ENCODE measurements at regions not wholly inside any gene's neighbourhood (a gene's known extent, or its start where the extent isn't known, plus 50 kb on each side); places are given as distances from the start of the nearest gene placed in this dataset.
"Not testable (repeated sequence)": the region's sequence is repeated elsewhere in the genome, so short reads cannot be mapped to it uniquely, and the experiment has no call there.

GRCh38 chr10:109281347-109281746, 642.0 kb downstream of the XPNPEP1 start:
- DNase-seq (ENCODE audit: low spot score): no peak

DNA sequence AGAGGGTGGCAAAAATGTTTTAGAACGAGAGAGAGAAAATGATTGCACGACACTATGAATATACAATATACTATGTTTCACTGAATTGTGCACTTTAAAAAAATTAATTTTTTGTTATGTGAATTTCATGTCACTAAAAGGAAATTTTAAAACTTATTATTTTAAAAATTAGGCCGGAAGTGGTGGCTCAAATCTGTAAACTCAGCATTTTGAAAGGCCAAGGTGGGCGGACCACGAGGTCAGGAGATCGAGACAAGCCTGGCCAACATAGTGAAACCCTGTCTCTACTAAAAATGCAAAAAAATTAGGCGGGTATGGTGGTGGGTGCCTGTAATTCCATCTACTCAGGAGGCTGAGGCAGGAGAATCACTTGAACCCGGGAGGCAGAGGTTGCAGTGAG, 642.5 kb downstream of the XPNPEP1 start:
- no peak for DNase-seq (ENCODE audit: low spot score)

- DNase-seq (ENCODE audit: low spot score): no peak
Observed at GRCh38 chr10:109277456-109277855, 645.9 kb downstream of the XPNPEP1 start.

GRCh38 chr10:109275960-109276359, 647.4 kb downstream of the XPNPEP1 start:
- DNase-seq (ENCODE audit: low spot score): no peak

DNA sequence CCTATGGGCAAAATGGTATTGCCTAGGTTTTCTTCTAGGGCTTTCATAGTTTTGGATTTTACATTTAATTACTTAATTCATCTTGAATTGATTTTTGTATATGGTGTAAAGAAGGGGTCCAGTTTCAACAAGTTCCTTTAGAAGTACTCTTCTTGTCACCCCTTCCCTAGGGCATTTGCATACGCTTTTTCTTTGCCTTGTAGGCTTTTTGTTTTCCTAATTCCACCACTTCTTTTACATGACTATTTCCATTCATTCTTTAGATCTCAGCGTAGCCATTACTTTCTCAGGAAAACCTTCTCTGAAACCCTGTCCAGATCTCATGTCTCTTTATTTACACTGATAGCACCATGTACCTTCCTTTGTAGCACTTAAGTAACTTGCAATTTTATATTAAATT, 648.6 kb downstream of the XPNPEP1 start:
- DNase-seq (ENCODE audit: low spot score): no peak

DNA sequence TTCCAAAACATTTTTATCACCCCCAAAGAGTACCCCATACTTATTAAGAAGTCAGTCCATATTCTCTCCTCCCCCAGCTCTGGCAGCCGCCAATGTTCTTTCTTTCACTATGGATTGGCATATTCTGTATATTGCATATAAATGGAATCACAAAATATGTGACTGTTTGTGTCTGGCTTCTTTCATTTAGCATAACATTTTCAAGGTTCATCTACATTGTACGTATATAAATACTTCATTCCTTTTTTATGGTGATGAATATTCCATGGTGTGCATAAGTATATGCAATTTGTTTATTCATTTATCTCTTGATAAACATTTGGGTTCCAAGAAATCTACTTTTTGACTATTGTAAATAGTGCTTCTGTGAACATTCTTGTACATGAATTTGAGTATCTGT, 653.1 kb downstream of the XPNPEP1 start:
- DNase-seq (ENCODE audit: low spot score): no peak

GRCh38 chr10:109264004-109264403, 659.3 kb downstream of the XPNPEP1 start:
- DNase-seq (ENCODE audit: low spot score): no peak

DNA sequence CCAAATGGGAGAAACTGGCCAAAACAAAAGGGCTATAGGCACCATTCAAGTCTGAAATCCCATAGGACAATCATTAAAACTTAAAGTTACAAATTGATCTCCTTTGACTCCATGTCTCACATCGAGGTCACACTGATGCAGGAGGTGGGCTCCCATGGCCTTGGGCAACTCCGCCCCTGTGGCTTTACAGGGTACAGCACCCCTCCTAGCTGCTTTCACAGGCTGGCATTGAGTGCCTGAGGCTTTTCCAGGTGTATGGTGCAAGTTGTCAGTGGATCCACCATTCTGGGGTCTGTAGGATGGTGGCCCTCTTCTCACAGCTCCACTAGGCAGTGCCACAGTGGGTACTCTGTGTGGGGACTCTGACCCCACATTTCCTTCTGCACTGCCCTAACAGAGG, 662.1 kb downstream of the XPNPEP1 start:
- no peak for DNase-seq (ENCODE audit: low spot score)

- DNase-seq (ENCODE audit: low spot score): no peak
Observed at GRCh38 chr10:109259293-109259692, 664.0 kb downstream of the XPNPEP1 start.

DNA sequence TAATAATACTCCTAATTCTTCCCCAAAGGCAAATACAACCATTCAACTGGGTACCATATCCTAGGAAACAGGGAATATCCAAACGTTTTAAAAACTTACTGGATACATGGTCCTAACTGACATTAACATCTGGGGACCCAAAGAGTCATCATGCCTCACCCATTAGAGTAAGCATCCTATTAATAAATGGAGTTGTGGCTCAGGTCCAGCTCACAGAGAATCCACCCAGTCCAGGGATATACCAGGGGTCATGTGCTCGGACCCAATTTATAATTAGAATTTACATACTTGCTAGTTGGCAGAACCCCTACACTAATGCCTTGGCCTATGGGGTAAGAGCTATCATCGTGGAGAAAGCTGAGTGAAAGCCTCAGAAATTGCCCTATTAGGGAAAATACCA, 670.0 kb downstream of the XPNPEP1 start:
- no peak for DNase-seq (ENCODE audit: low spot score)

DNA sequence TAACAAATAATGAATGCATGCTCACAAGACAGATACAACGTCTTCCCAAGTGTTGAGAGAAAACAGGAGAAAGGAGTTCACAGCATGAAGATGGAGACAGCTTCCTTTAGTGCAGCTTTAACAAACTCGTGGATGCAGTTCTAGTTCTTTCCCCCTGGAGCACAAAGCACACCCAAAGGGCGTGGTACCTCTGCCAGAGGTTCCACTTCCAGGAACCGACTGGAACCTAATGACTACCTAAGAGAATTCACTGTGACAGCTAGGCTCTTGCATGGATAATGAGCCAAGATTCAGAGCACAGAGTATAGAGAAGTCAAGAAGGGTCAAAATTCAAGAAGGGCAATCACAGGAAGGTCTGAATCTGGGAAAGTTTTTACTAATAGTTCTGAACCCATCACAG, 673.2 kb downstream of the XPNPEP1 start:
- no peak for DNase-seq (ENCODE audit: low spot score)

DNA sequence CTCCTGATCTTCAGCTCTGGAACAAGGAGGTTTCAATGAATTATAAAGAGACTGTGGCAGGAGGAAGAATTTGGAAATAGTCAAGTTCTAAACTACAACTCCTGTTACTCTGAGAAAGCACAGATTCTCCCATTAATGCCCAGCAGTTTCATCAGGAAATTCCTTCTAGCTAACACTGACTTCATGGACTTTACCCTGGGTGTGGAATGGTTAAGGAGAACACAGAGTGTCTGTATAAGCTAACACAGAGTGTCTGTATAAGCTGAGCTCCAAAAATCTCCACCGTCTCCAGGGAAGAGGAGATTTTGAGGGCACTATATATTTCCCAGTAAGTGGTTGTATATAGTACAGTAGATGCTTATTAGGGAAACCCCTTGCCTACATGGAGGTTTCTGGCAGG, 675.5 kb downstream of the XPNPEP1 start:
- peak; percentile 26 for DNase-seq (ENCODE audit: low spot score)

DNA sequence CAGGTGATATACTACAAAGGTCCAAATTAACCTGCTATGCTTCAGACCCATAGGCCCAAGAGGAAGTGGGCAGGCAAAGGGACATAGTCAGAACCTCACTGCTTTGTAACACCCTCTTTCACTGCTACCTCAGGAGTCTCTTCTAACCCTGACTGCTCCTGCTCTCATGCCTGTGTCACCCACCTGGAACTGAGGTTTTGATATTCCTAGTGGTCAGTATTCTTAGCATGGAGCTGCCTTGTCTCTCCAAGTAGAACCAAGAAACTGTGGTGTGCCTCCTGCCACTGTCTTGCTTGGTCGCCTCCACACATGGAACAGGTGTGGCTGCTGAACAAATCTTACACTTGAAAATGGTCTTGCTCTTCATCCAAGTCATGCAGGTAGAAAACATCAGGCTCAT, 677.5 kb downstream of the XPNPEP1 start:
- DNase-seq (ENCODE audit: low spot score): no peak

GRCh38 chr10:109239371-109239770, 683.9 kb downstream of the XPNPEP1 start:
- no peak for DNase-seq (ENCODE audit: low spot score)

GRCh38 chr10:109237682-109238081, 685.6 kb downstream of the XPNPEP1 start:
- no peak for DNase-seq (ENCODE audit: low spot score)

- DNase-seq (ENCODE audit: low spot score): no peak
Observed at GRCh38 chr10:109237050-109237449, 686.3 kb downstream of the XPNPEP1 start.

GRCh38 chr10:109223533-109223932, 699.8 kb downstream of the XPNPEP1 start:
- not testable (repeated sequence) for DNase-seq (ENCODE audit: low spot score)

DNA sequence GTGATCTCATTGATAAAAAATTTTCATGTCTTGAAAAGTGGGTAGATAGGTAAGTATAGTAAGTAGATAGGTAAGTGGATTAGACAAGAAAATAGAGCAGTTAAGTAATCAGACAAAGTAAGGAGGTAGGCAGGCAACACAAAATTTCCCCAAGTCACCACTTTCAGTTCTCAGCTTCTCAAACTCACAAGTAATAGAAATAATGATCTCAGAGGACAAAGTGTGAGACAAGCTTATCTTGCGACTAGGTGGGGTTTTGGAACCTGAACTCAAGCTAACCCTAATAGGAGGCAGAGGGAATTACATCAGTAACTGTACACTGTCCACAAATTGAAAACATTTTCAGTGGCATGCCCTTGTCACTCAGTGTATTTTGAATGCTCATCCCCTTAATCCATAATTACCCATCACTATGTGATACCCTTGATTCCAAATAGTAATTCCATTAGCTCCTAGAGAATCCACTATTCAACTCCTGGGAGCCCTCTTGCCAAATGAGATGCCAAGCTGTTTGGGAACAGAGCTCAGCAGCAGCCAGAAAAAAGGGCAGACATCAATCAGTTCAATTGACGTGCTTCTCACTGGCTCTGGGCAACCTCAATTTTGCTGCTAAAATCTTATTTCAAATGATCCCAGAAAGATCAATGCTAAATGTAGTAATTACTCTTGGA, 703.2 kb downstream of the XPNPEP1 start:
- no peak for DNase-seq (ENCODE audit: low spot score)

- DNase-seq (ENCODE audit: low spot score): no peak
Observed at GRCh38 chr10:109218207-109218606, 705.1 kb downstream of the XPNPEP1 start.

DNA sequence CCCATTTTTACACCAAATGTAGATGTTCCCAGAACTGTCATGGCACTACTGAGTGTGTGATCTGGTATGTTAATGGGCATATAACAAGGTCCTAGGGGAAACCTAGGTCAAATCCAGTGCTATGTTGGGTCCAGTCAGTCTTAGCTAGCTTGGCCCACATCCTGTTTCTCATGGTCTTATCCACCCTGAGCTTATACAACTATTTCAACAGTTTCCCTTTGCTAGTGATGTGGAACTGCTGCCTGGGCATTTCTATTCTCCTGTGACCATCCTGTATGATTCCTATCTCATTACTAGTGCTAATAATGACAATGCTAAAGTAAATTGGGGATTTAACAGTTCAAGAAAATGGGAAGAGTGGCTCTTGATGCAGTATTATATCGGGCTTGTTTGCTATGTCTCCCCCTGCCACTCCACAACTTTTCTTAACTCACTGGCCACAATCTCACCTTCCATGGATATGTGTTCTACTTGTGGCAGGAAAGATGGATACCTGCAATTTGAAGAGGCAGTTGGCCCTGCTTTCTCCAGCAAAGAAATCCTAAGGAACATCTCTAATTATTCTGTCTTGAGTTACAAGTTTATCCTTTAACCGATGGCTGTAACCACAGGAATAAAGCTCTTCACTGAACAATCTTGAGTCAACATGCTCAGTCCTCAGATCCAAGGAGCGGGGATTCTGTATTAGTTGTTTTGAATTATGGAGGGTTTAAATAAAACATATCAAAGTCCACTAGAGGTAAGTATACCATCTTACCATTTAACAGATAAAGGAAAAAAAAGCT, 707.8 kb downstream of the XPNPEP1 start:
- no peak for DNase-seq (ENCODE audit: low spot score)

GRCh38 chr10:109214891-109215290, 708.4 kb downstream of the XPNPEP1 start:
- DNase-seq (ENCODE audit: low spot score): not testable (repeated sequence)

- DNase-seq (ENCODE audit: low spot score): no peak
Observed at GRCh38 chr10:109207361-109207760, 716.0 kb downstream of the XPNPEP1 start.

- no peak for DNase-seq (ENCODE audit: low spot score)
Observed at GRCh38 chr10:109205929-109206585, 717.3 kb downstream of the XPNPEP1 start.

Data from mucosa of gallbladder (tissue), 1 donor.